Right atrium auricular region (tissue), 2 donors: ENCODE measurements at regions not wholly inside any gene's neighbourhood (a gene's known extent, or its start where the extent isn't known, plus 50 kb on each side); places are given as distances from the start of the nearest gene placed in this dataset.

Source experiments
- DNase-seq: peaks from one replicate; pipeline ENCODE4 v3.0.0-alpha.2; 2019; ENCODE audit warnings: low spot score
- H3K27ac ChIP-seq, 2 donors: fragments of 200-600 bp; sonication (generic); 1 replicate in 1 of 2; 2 replicates in 1 of 2; pipeline ENCODE4 v1.5.1; 2016 to 2019
- H3K27me3 ChIP-seq, 2 donors: fragments of 200-600 bp; sonication (generic); one replicate each; pipeline versions ENCODE4 v1.5.1 to v1.6.0; 2017 to 2019
- H3K36me3 ChIP-seq: fragments of 200-600 bp; sonication (generic); one replicate; pipeline ENCODE4 v1.5.1; 2016
- H3K4me1 ChIP-seq, 2 donors: fragments of 200-600 bp; sonication (generic); one replicate each; pipeline versions ENCODE4 v1.5.1 to v1.6.0; 2017 to 2019
- H3K4me3 ChIP-seq, 2 donors: fragments of 200-600 bp; sonication (generic); 1 replicate in 1 of 2; 2 replicates in 1 of 2; pipeline ENCODE4 v1.5.1; 2017 to 2019; ENCODE audit warnings: mild to moderate bottlenecking in 1 of 2, moderate library complexity in 1 of 2
- H3K9me3 ChIP-seq, 2 donors: fragments of 200-600 bp; sonication (generic); one replicate each; pipeline ENCODE4 v1.5.1; 2019
- TF ChIP-seq, protein P1 (sequence below), 2 donors: fragments of 200-600 bp; sonication (generic); IDR thresholded peaks; one replicate each; pipeline ENCODE4 v1.5.1; 2019; ENCODE audit warnings: antibody characterized with exemption in 2 of 2

DNA sequence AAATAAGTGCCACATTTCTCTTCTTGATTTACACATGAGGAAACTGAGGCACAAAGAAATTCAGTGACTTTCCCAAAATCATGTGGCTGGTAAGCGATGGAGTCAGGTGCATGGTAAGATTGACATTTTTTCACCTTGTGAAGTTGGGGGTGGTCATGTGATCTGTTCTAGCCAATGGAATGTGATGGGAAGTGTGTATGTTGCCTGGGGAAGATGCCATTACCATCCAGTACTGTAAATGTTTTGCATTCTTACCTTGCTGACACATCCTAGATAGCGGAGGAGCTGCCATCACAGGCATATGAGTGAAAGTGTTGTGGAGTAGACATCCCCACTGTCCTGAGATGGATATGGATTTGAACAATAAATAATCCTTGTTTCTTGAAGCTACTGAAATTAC lies 499.6 kb upstream of the SULF2 start:
- Histone ChIP-seq H3K27me3 (no peaks in the 10 kb centered on the region), H3K27ac (no peak overlapping the region), H3K36me3 (no peaks in the 10 kb centered on the region), H3K4me1 (peaks cover 0 to 13% of the 10 kb centered on the region in 2 donors), H3K4me3 (no peak overlapping the region), H3K9me3 (no peaks in the 10 kb centered on the region)
- TF ChIP-seq, protein P1, sequence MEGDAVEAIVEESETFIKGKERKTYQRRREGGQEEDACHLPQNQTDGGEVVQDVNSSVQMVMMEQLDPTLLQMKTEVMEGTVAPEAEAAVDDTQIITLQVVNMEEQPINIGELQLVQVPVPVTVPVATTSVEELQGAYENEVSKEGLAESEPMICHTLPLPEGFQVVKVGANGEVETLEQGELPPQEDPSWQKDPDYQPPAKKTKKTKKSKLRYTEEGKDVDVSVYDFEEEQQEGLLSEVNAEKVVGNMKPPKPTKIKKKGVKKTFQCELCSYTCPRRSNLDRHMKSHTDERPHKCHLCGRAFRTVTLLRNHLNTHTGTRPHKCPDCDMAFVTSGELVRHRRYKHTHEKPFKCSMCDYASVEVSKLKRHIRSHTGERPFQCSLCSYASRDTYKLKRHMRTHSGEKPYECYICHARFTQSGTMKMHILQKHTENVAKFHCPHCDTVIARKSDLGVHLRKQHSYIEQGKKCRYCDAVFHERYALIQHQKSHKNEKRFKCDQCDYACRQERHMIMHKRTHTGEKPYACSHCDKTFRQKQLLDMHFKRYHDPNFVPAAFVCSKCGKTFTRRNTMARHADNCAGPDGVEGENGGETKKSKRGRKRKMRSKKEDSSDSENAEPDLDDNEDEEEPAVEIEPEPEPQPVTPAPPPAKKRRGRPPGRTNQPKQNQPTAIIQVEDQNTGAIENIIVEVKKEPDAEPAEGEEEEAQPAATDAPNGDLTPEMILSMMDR (IDR thresholded peaks at IDR 0.05) = no peak
- DNase-seq = no peak

- Histone ChIP-seq H3K27me3 (no peaks in the 10 kb centered on the region), H3K36me3 (no peaks in the 10 kb centered on the region), H3K9me3 (no peaks in the 10 kb centered on the region), H3K4me1 (peaks cover 0 to 13% of the 10 kb centered on the region in 2 donors), H3K4me3 (no peak overlapping the region), H3K27ac (no peak overlapping the region)
- TF ChIP-seq, protein P1 (IDR thresholded peaks at IDR 0.05) = no peak
- DNase-seq = no peak
Observed at GRCh38 chr20:48284315-48284714, 499.0 kb upstream of the SULF2 start.

- Histone ChIP-seq H3K27me3 (no peaks in the 10 kb centered on the region), H3K36me3 (no peaks in the 10 kb centered on the region), H3K9me3 (no peaks in the 10 kb centered on the region), H3K4me3 (no peak overlapping the region), H3K4me1 (peaks cover 0 to 13% of the 10 kb centered on the region in 2 donors), H3K27ac (no peak overlapping the region)
- TF ChIP-seq, protein P1 (IDR thresholded peaks at IDR 0.05) = no peak
- no peak for DNase-seq
Observed at GRCh38 chr20:48283470-48284110, 498.3 kb upstream of the SULF2 start.

- Histone ChIP-seq H3K4me3 (no peak overlapping the region), H3K27me3 (no peaks in the 10 kb centered on the region), H3K9me3 (no peaks in the 10 kb centered on the region), H3K4me1 (peaks cover 0 to 13% of the 10 kb centered on the region in 2 donors), H3K27ac (no peak overlapping the region), H3K36me3 (no peaks in the 10 kb centered on the region)
- TF ChIP-seq, protein P1 (IDR thresholded peaks at IDR 0.05) = no peak
- no peak for DNase-seq
Observed at GRCh38 chr20:48282591-48283228, 497.4 kb upstream of the SULF2 start.

DNA sequence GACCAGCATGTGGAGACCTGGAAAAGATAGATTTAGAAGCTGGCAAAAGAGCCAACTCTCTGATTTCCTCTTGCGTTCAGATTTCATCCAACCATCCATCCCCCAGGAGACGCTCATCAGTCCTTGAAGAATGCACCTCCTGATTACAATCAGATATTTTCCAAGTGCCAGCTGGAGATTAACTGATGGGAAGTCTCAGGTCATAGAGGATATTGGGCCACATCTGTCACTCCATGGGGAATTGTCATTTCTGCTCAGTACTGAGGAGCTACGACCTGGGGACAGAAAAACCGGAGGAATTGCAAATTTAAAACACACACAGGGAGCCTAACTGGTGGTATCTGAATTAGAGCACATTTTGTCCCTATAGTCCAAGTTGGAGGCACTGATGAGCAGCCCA lies 496.2 kb upstream of the SULF2 start:
- peaks cover 0 to 6% of the 10 kb centered on the region in 2 donors for H3K4me1 ChIP-seq
- H3K36me3 ChIP-seq = no peaks in the 10 kb centered on the region
- H3K4me3 ChIP-seq = no peak overlapping the region
- H3K27me3 ChIP-seq = no peaks in the 10 kb centered on the region
- DNase-seq = no peak
- TF ChIP-seq, protein P1 (IDR thresholded peaks at IDR 0.05) = no peak
- no peak overlapping the region for H3K27ac ChIP-seq
- H3K9me3 ChIP-seq = no peaks in the 10 kb centered on the region
